Dermis microvascular lymphatic vessel endothelial cell (primary cell): ENCODE measurements at regions not wholly inside any gene's neighbourhood (a gene's known extent, or its start where the extent isn't known, plus 50 kb on each side); places are given as distances from the start of the nearest gene placed in this dataset.
"Not testable (repeated sequence)": the region's sequence is repeated elsewhere in the genome, so short reads cannot be mapped to it uniquely, and the experiment has no call there.

Experiments used
- DNase-seq, 2 donors: peaks; one replicate each; pipeline versions ENCODE4 v3.0.0 to v3.0.0-alpha.2; 2010; ENCODE audit warnings: low read depth in 2 of 2

GRCh38 chr7:46633200-46633599 is 712.1 kb upstream of the IGFBP3 start:
- DNase-seq: no peak

DNA sequence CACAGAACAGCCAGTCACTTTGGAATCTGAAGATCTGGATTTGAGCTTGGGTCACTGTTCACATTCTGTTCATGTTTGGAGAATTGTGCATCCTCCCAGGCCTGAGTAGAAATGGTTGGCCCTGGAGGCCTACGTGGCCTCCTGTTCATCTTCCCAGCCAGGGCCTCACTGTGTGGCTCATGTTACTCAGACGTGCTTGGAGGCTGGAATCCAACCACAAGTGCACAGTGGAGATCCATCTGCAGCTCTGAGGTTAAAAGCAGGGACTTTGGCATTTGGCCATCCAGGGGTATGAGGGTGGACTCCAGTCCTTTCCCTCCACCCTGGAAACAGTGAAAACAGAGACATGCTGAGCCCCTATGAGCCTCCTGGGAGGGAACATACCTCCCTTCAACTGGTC is 709.0 kb upstream of the IGFBP3 start:
- DNase-seq: no peak

- DNase-seq: no peak
Observed at GRCh38 chr7:46628389-46628788, 707.3 kb upstream of the IGFBP3 start.

DNA sequence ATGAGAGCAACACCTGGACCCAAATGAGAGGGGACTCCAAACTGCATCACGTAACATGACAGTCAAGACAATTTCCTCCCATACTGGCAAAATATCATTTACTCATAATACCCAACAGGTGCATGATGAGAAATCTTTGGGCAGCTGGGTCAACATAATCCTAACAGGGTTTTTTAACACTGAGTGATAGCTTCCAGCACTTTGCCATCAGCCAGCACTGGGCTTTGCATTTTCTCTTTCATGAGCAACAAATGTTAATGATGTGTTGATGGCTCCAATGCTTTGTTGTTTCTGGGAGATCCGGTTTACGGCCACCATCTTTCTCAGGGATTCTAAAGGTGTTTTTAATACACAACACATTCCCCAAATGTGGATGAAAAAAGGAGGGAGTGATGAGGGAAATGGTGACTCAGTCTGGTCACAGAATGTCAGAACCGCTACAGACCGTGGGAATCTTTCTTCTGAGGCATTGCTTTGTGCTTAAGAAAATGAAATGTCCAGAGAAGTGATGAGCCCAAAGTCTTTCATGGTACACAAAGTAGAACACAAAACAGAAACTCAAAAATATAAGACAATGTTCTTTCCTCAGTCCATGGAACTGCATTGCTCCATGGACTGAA is 705.7 kb upstream of the IGFBP3 start:
- peak in 1 of 2 donors; percentile 9 for DNase-seq

DNA sequence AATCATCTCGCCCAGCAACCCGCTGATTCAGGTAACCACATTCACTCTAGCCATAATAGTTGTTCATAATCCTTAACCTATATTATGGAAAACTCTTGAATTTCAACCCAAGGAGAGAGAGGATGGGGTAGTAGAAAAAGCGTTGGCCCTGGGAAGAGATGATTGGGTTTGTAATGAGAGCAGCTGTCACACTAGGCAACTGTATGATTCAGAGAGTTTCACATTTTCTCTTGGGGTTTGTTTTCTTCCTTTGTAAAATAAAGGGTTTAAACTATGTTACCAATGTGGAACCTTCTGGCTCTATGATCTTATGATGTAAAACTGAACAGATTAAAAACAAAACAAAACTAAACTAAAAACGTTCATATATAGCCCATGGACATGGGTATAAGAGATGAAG is 705.2 kb upstream of the IGFBP3 start:
- no peak for DNase-seq

DNA sequence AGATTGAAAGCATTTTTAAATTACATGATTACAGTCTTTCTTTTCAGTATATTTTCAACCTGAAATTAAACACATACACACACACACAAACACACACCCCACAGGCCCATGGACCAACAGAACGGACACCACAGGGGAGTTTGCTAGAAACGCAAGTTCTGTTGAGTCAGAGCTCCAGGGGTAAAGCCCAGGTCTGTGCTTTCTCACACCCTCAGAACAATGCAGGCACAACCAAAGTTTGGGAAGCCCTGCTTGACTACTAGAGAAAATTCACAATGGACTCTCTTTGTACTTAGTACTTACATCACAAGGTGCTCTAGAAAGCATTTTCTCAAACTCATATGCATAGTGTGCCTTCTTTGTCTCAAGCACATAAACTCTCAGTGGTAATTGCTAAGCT is 704.0 kb upstream of the IGFBP3 start:
- no peak for DNase-seq

- DNase-seq: no peak
Observed at GRCh38 chr7:46622251-46622650, 701.2 kb upstream of the IGFBP3 start.

DNA sequence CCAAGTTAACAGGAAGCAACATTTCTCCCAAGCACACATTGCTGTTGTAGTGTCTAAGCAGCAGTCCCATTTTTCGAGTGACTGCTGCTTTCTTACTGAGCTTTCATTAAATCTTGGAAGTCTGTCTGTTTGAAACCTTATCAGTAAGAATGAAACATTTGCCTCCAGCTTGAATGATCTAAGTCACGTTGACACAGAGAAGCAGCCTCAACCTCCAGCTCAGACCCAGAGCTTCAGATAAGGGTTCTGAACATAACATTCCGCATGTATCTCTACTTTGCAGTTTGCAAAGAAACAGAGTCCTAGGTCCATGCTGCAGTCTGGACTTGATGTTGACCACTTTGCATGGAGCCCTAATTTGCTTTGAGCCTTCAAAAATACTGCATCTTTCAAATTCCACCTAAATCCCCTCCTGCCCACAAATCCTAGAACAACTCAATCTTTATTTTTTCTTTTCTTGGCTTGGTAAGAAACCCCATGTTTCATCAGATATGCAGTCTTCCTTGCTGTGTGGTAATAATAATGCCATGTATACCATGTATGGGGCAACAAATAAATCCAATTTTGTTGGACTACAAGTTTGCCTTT is 698.7 kb upstream of the IGFBP3 start:
- DNase-seq: no peak

DNA sequence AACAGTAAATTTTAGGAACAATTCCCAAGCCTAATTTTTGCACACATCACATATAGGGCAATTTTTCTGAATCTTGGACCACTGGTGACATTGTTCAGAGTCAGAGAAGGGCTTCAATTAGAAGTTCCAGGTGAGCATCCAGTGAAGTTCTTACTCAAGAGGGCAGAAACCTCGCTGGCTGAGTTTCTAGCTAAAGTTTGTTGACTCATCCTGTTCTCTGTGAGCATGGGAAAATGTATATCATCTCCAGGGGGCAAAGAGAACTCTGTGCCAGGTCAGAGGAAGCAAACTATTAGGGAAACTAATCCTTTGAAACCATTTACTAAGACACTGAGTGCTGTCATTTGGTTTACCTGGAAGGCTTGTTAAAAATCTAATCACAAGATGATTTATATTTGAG is 695.6 kb upstream of the IGFBP3 start:
- DNase-seq: no peak

DNA sequence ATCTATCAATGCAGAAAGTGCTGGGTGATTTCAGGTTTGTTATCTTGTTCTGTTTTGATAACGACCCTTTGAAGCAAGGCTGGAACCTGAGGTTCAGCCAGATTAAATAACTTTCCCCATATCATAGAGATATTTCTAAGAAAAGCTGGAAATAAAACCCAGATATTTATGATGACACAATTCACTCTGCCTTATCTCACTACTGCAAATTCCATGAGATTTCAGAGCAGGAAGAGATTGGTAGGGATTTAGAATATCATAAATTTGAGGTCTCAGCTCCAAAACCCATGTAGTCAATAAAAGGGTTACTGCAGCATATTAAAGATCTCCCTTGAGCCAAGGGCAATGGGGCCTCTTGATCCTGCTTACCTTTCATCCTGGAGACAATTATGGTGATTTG is 692.5 kb upstream of the IGFBP3 start:
- DNase-seq: no peak

DNA sequence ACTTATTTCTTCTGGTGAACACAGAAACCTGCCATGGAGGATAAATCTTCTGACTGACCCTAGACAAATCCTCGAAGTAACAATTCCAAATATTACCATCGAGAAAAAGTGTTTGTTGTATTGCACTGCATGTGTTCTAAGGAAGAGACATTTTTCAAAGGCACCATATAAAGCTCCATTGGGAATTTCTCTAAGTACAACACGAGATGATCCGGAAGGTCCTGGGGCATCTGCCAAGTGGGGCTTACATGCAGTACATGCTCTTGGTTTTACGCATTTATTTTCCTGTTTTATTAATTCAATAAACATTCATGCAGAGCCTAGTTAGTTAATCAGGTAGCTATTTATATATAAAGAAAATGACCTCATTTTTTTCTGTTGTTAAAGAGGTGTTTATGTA is 692.0 kb upstream of the IGFBP3 start:
- DNase-seq: peak in 1 of 2 donors; percentile 23

GRCh38 chr7:46611508-46611907 is 690.4 kb upstream of the IGFBP3 start:
- DNase-seq: no peak

- no peak for DNase-seq
Observed at GRCh38 chr7:46610746-46611145, 689.7 kb upstream of the IGFBP3 start.

DNA sequence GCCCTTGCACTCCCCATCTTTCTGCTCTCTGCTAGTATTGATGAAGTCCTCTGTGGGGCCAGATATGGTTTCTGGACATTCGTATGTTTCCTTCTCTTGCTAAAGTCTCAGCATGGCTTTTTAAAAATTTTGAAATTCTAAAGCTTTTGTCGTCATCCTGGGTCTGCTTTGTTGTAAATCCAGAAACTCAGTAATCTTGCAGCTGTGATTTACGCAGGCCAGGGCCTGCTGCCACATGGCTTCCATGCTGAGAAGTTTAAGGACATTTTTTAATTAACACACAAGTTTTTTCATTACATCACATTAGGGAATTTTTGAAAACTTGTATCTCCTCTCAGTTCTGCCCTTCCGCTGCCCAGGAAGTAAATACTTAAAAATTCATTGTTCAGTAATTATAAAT is 686.1 kb upstream of the IGFBP3 start:
- no peak for DNase-seq

DNA sequence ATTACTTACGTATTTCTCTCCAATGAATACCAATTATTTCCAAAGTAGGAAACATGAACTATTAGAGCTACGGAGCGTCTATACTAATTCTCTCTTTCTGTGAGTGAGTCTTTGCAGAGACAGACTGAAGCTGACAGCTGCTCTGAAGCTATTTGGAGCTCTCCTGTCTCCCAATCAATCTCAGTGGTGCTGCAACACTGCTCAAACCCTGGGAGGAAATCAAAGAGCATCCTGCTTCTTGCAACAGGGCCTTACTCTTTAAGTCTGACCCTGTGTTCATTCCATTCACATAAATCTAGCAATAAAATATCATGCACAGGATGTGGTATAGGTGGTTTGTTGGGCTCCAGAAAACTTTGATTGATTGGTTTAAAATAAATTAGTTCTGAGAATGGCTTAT is 685.7 kb upstream of the IGFBP3 start:
- DNase-seq: no peak

- no peak for DNase-seq
Observed at GRCh38 chr7:46604241-46604661, 683.2 kb upstream of the IGFBP3 start.

- DNase-seq: peak in 1 of 2 donors; percentile 92
Observed at GRCh38 chr7:46603780-46604179, 682.7 kb upstream of the IGFBP3 start.

- no peak for DNase-seq
Observed at GRCh38 chr7:46603296-46603752, 682.3 kb upstream of the IGFBP3 start.

- no peak for DNase-seq
Observed at GRCh38 chr7:46600340-46600739, 679.3 kb upstream of the IGFBP3 start.

- DNase-seq: not testable (repeated sequence)
Observed at GRCh38 chr7:46594831-46595230, 673.8 kb upstream of the IGFBP3 start.

- DNase-seq: not testable (repeated sequence)
Observed at GRCh38 chr7:46590918-46591905, 670.1 kb upstream of the IGFBP3 start.

GRCh38 chr7:46589286-46589685 is 668.2 kb upstream of the IGFBP3 start:
- no peak for DNase-seq
